ENCODE measurements at regions not wholly inside any gene's neighbourhood (a gene's known extent, or its start where the extent isn't known, plus 50 kb on each side); places are given as distances from the start of the nearest gene placed in this dataset.

- ChIA-PET CTCF (interaction anchor here (0.6 to 1.2 kb wide), 2 partner anchors 23 to 25 kb away, joined by 3 read pairs; no protein-coding TSS in a partner anchor), POLR2A (interaction anchor here (1.8 kb wide), 1 partner anchor 11 kb away, joined by 4 read pairs; no protein-coding TSS in a partner anchor)
Measured at GRCh38 chr7:3094701-3095445, 51.2 kb upstream of the CARD11 start.

GRCh38 chr7:3097734-3098133 lies 54.1 kb upstream of the CARD11 start:
- POLR2A ChIA-PET = no interaction called here
- CTCF ChIA-PET = no interaction called here

GRCh38 chr7:3102159-3102558 lies 58.5 kb upstream of the CARD11 start:
- CTCF ChIA-PET = no interaction called here
- POLR2A ChIA-PET = interaction anchor here (0.5 kb wide), 1 partner anchor 8 kb away, joined by 4 read pairs; no protein-coding TSS in a partner anchor

GRCh38 chr7:3103614-3104398 lies 60.1 kb upstream of the CARD11 start:
- CTCF ChIA-PET = interaction anchor here (0.6 to 1.8 kb wide), 4 partner anchors 11 to 1211 kb away, joined by 3 to 5 read pairs (median 4); no protein-coding TSS in a partner anchor
- POLR2A ChIA-PET = interaction anchor here (0.5 to 1.3 kb wide), 4 partner anchors 9 to 13 kb away, joined by 3 to 11 read pairs (median 3); no protein-coding TSS in a partner anchor

- ChIA-PET CTCF (interaction anchor here (1.0 to 3.0 kb wide), 6 partner anchors 10 to 49 kb away, joined by 3 to 10 read pairs (median 8); no protein-coding TSS in a partner anchor), POLR2A (interaction anchor here (0.7 to 2.0 kb wide), 5 partner anchors 12 to 15 kb away, joined by 4 to 16 read pairs (median 4); no protein-coding TSS in a partner anchor)
Measured at GRCh38 chr7:3105856-3106255, 62.2 kb upstream of the CARD11 start.

- ChIA-PET CTCF (interaction anchor here (0.5 to 3.0 kb wide), 8 partner anchors 9 to 139 kb away, joined by 3 to 10 read pairs (median 6); no protein-coding TSS in a partner anchor), POLR2A (interaction anchor here (0.7 to 2.0 kb wide), 6 partner anchors 11 to 63 kb away, joined by 3 to 16 read pairs (median 4); no protein-coding TSS in a partner anchor)
Measured at GRCh38 chr7:3106361-3106826, 62.7 kb upstream of the CARD11 start.

- CTCF ChIA-PET = interaction anchor here (1.1 to 3.0 kb wide), 8 partner anchors 8 to 47 kb away, joined by 3 to 10 read pairs (median 6); no protein-coding TSS in a partner anchor
- POLR2A ChIA-PET = interaction anchor here (1.0 to 2.0 kb wide), 2 partner anchors 15 to 64 kb away, joined by 3 to 16 read pairs; no protein-coding TSS in a partner anchor
Measured at GRCh38 chr7:3107228-3107763, 63.6 kb upstream of the CARD11 start.

- ChIA-PET CTCF (interaction anchor here (1.5 to 3.0 kb wide), 5 partner anchors 8 to 45 kb away, joined by 3 to 10 read pairs (median 8); no protein-coding TSS in a partner anchor), POLR2A (no interaction called here)
Measured at GRCh38 chr7:3107889-3108570, 64.4 kb upstream of the CARD11 start.

- ChIA-PET POLR2A (no interaction called here), CTCF (no interaction called here)
Measured at GRCh38 chr7:3109311-3109915, 65.7 kb upstream of the CARD11 start.

GRCh38 chr7:3112479-3113134 lies 68.9 kb upstream of the CARD11 start:
- ChIA-PET CTCF (interaction anchor here (0.7 kb wide), 1 partner anchor 85 kb away, joined by 4 read pairs; no protein-coding TSS in a partner anchor), POLR2A (interaction anchor here (0.6 to 1.2 kb wide), 4 partner anchors 9 to 1573 kb away, joined by 3 to 4 read pairs (median 3); no protein-coding TSS in a partner anchor)

- POLR2A ChIA-PET = interaction anchor here (1.0 kb wide), 1 partner anchor 11 kb away, joined by 3 read pairs; no protein-coding TSS in a partner anchor
- CTCF ChIA-PET = interaction anchor here (0.7 to 3.1 kb wide), 3 partner anchors 8 to 51 kb away, joined by 3 to 8 read pairs (median 4); no protein-coding TSS in a partner anchor
Measured at GRCh38 chr7:3114917-3115316, 71.2 kb upstream of the CARD11 start.

GRCh38 chr7:3117081-3117480 lies 73.4 kb upstream of the CARD11 start:
- ChIA-PET CTCF (interaction anchor here (1.3 to 3.1 kb wide), 2 partner anchors 10 to 38 kb away, joined by 3 to 8 read pairs; no protein-coding TSS in a partner anchor), POLR2A (interaction anchor here (1.0 to 1.1 kb wide), 2 partner anchors 11 to 15 kb away, joined by 3 to 4 read pairs; no protein-coding TSS in a partner anchor)

GRCh38 chr7:3117488-3118231 lies 74.0 kb upstream of the CARD11 start:
- ChIA-PET POLR2A (interaction anchor here (1.0 to 1.1 kb wide), 2 partner anchors 11 to 15 kb away, joined by 3 to 4 read pairs; no protein-coding TSS in a partner anchor), CTCF (interaction anchor here (0.6 to 1.8 kb wide), 6 partner anchors 11 to 53 kb away, joined by 3 to 9 read pairs (median 5); no protein-coding TSS in a partner anchor)

GRCh38 chr7:3119352-3119927 lies 75.8 kb upstream of the CARD11 start:
- CTCF ChIA-PET = interaction anchor here (0.9 kb wide), 1 partner anchor 54 kb away, joined by 3 read pairs; no protein-coding TSS in a partner anchor

GRCh38 chr7:3119963-3120362 lies 76.3 kb upstream of the CARD11 start:
- ChIA-PET CTCF (interaction anchor here (0.9 kb wide), 1 partner anchor 55 kb away, joined by 3 read pairs; no protein-coding TSS in a partner anchor), POLR2A (interaction anchor here (0.9 to 1.2 kb wide), 3 partner anchors 14 to 57 kb away, joined by 3 to 5 read pairs (median 4); no protein-coding TSS in a partner anchor)

More at GRCh38 chr7:3119352-3119927, 75.8 kb upstream of the CARD11 start:
- POLR2A ChIA-PET = interaction anchor here (0.8 to 1.2 kb wide), 3 partner anchors 13 to 147 kb away, joined by 3 to 4 read pairs (median 3); no protein-coding TSS in a partner anchor

- ChIA-PET CTCF (no interaction called here), POLR2A (interaction anchor here (1.2 kb wide), 1 partner anchor 14 kb away, joined by 5 read pairs; no protein-coding TSS in a partner anchor)
Measured at GRCh38 chr7:3120513-3120912, 76.8 kb upstream of the CARD11 start.
